Activated CD8-positive, alpha-beta T cell treated with anti-CD3 and anti-CD28 coated beads, Interleukin-2, amount 10 ng/mL, durations not matched to agents 7 days and 5 days (primary cell): ENCODE measurements at regions not wholly inside any gene's neighbourhood (a gene's known extent, or its start where the extent isn't known, plus 50 kb on each side); places are given as distances from the start of the nearest gene placed in this dataset.

Source experiments
- ATAC-seq: fragments of 150-1000 bp; cut with Tn5 transposase; one replicate; pipeline ENCODE4 v1.10.0; 2021; ENCODE audit warnings: moderate library complexity
- CTCF ChIA-PET: fragments of 350-600 bp; sonication (Branson Sonifier 250); formaldehyde crosslinking; loops from one replicate; lab custom pipeline; 2021; ENCODE audit warnings: antibody characterized with exemption; lab: Charles Lee
- POLR2A ChIA-PET: fragments of 350-600 bp; sonication (Branson Sonifier 250); formaldehyde crosslinking; loops from one replicate; lab custom pipeline; 2021; ENCODE audit warnings: antibody characterized with exemption; lab: Charles Lee
- DNase-seq: peaks from one replicate; pipeline ENCODE4 v3.0.0-alpha.2; 2020
- H3K27ac Mint-ChIP-seq: one replicate; pipeline ENCODE4 v1.8.0; 2021; ENCODE audit warnings: mild to moderate bottlenecking, mixed read lengths
- H3K27me3 Mint-ChIP-seq: one replicate; pipeline ENCODE4 v1.8.0; 2021; ENCODE audit warnings: low read depth, mixed read lengths
- H3K36me3 Mint-ChIP-seq: one replicate; pipeline ENCODE4 v1.8.0; 2021; ENCODE audit warnings: low read depth, mixed read lengths
- H3K4me1 Mint-ChIP-seq: one replicate; pipeline ENCODE4 v1.8.0; 2021; ENCODE audit warnings: low read depth, mixed read lengths
- H3K4me3 Mint-ChIP-seq: one replicate; pipeline ENCODE4 v1.8.0; 2021; ENCODE audit warnings: mild to moderate bottlenecking, mixed read lengths
- H3K9me3 Mint-ChIP-seq: one replicate; pipeline ENCODE4 v1.8.0; 2022; ENCODE audit warnings: mixed read lengths; ENCODE audit not compliant: insufficient read depth

DNA sequence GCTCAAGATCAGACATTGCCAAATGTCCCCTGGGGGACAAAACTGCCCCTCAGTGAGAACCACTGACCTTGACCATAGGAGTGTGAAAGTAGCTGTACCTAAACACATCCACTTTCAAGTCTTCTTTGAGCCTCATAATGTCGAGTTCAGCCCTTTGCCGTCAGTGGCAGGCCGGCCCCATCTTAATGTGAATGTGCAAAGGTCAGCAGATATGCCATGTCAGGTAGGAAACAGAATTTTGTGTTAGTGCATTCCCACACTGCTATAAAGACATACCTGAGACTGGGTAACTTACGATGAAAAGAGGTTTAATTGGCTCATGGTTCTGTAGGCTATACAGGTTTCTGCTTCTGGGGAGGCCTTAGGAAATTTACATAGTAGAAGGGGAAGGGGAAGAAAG is 95.1 kb upstream of the PIRT start:
- DNase-seq (no peak), ATAC-seq (no peak)
- no peaks in the 10 kb centered on the region for H3K9me3 Mint-ChIP-seq
- no peaks in the 10 kb centered on the region for H3K36me3 Mint-ChIP-seq
- CTCF ChIA-PET: no interaction called here
- no peak overlapping the region for H3K27ac Mint-ChIP-seq
- H3K4me3 Mint-ChIP-seq: no peak overlapping the region
- H3K4me1 Mint-ChIP-seq: no peaks in the 10 kb centered on the region
- no peaks in the 10 kb centered on the region for H3K27me3 Mint-ChIP-seq
- POLR2A ChIA-PET: no interaction called here

- no peak for DNase-seq
- no peaks in the 10 kb centered on the region for H3K27me3 Mint-ChIP-seq
- ChIA-PET POLR2A (no interaction called here), CTCF (no interaction called here)
- H3K4me3 Mint-ChIP-seq: no peak overlapping the region
- H3K27ac Mint-ChIP-seq: no peak overlapping the region
- H3K9me3 Mint-ChIP-seq: no peaks in the 10 kb centered on the region
- no peaks in the 10 kb centered on the region for H3K4me1 Mint-ChIP-seq
- H3K36me3 Mint-ChIP-seq: no peaks in the 10 kb centered on the region
- no peak for ATAC-seq
These were observed 93.2 kb upstream of the PIRT start for GRCh38 chr17:10931133-10931532.

DNA sequence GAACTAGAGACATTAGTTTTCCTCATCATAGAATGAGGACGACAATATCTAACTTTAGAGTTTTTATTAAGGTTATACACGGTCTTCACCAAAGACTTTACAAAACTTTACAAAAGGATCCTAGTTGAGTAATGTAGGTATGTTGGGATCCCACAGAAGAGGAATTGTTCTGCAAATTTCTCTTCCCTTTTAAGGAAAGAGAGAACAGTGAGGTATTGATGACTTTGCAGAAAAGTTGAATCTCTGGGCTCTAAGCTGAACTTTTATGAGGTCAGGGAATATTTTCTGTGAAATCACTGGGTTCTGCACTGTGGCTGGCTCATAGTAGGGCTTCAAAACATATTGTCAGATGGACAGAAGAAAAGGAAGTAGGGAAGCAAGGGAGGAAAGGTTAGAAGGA is 89.8 kb upstream of the PIRT start:
- ATAC-seq (no peak), DNase-seq (no peak)
- Mint-ChIP-seq H3K36me3 (no peaks in the 10 kb centered on the region), H3K4me3 (no peak overlapping the region), H3K9me3 (no peaks in the 10 kb centered on the region), H3K27ac (no peak overlapping the region), H3K27me3 (no peaks in the 10 kb centered on the region), H3K4me1 (no peaks in the 10 kb centered on the region)
- ChIA-PET CTCF (no interaction called here), POLR2A (no interaction called here)

DNA sequence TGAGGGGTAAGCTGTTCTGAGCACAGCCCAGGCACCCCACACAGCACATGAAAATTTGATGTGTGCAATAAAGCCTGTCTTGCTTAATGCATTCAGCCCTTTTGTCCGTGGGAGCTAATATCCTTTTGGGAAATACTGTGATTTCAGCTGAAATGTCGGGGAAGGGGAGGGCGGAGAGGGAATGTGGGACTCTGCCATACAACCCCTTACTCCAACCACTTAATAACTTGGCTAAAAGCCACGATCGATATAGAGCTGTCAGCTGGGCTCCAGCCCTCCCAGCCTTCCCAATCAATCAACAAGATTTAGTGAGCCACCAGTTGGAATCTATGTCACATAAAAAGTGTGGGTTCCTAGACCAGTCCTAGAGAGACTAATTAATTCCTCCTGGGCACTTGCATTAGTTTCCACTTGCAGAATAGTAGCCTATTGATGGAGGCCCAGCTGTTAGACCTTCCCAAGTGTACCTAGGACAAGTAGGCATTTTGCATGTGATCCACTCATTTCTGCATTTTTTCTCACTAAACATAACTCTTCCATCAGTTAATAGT is 82.7 kb upstream of the PIRT start:
- DNase-seq (no peak), ATAC-seq (no peak)
- H3K27ac Mint-ChIP-seq: no peak overlapping the region
- no peaks in the 10 kb centered on the region for H3K4me1 Mint-ChIP-seq
- H3K9me3 Mint-ChIP-seq: no peaks in the 10 kb centered on the region
- no peak overlapping the region for H3K4me3 Mint-ChIP-seq
- ChIA-PET POLR2A (no interaction called here), CTCF (no interaction called here)
- H3K36me3 Mint-ChIP-seq: no peaks in the 10 kb centered on the region
- no peaks in the 10 kb centered on the region for H3K27me3 Mint-ChIP-seq

DNA sequence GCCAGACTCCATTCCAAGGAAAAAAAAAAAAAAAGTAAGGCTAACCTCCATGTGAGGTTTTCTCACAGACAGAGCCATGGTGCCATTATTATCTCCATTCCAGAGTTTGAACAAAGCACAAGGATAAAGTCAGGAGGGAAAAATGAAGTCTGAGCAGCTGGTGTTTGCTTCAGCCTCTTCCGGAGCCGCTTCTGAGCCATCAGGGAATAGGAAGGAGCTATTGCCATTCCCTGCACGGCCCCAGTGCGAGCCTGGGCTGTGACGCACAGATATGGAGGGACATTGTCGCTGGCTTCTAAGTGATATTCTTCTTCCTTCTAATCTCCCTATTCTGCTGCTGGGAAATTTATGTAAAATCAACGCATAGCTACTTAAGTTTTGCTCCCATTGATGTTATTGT is 69.5 kb upstream of the PIRT start:
- ChIA-PET CTCF (interaction anchor here (0.8 kb wide), 1 partner anchor 32 kb away, joined by 3 read pairs; no protein-coding TSS in a partner anchor), POLR2A (no interaction called here)
- Mint-ChIP-seq H3K4me3 (no peak overlapping the region), H3K36me3 (no peaks in the 10 kb centered on the region), H3K9me3 (peaks cover 4% of the 10 kb centered on the region), H3K27ac (no peak overlapping the region), H3K27me3 (no peaks in the 10 kb centered on the region), H3K4me1 (no peaks in the 10 kb centered on the region)
- no peak for ATAC-seq
- DNase-seq: no peak

GRCh38 chr17:10899281-10899680 is 61.4 kb upstream of the PIRT start:
- no peaks in the 10 kb centered on the region for H3K9me3 Mint-ChIP-seq
- ChIA-PET POLR2A (no interaction called here), CTCF (interaction anchor here (1.5 kb wide), 1 partner anchor 24 kb away, joined by 4 read pairs; no protein-coding TSS in a partner anchor)
- H3K27me3 Mint-ChIP-seq: no peaks in the 10 kb centered on the region
- DNase-seq: no peak
- H3K4me3 Mint-ChIP-seq: no peak overlapping the region
- no peaks in the 10 kb centered on the region for H3K4me1 Mint-ChIP-seq
- H3K27ac Mint-ChIP-seq: no peak overlapping the region
- no peaks in the 10 kb centered on the region for H3K36me3 Mint-ChIP-seq
- ATAC-seq: no peak

DNA sequence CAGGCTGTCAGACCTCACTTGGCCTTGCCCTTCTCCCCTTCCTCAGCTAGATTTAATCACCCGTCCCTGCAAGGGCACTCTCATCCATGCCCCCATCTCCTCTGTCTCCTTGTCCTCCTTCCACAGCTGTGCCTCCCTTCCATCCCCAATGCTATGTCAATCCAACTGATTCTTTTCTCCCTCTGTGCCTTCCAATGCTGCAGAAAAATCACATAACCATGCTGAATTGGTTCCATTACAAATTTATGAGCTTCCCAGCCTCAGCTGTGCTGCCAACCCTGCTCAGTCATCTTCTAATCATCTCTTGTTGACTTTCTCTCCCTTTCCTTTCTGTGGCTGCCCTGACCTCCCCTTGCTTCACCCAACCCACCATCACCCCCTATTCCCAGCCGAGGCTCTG is 56.3 kb upstream of the PIRT start:
- DNase-seq (no peak), ATAC-seq (no peak)
- Mint-ChIP-seq H3K27ac (no peak overlapping the region), H3K36me3 (no peaks in the 10 kb centered on the region), H3K4me1 (no peaks in the 10 kb centered on the region), H3K27me3 (no peaks in the 10 kb centered on the region), H3K4me3 (no peak overlapping the region), H3K9me3 (no peaks in the 10 kb centered on the region)
- ChIA-PET POLR2A (no interaction called here), CTCF (no interaction called here)

DNA sequence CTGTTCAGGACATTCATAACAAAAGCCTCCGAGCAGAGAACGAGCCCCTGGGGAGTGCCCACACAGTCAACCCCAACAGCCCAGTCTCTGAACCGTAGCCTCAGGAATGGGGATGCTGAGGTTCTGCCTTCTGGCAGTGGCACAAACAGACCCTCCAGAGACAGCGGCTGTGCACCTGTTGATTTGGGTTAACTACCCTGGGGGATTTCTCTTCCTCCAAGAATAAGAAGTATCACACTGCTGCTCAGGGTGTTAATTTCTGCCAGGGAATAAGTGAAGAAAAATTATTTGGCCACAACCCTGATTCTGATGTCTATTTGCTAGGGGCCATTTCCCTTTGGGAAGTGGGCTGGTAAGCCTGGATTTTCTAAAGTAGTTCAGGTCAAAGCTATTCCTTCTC is 51.0 kb upstream of the PIRT start:
- H3K36me3 Mint-ChIP-seq: no peaks in the 10 kb centered on the region
- ChIA-PET CTCF (no interaction called here), POLR2A (no interaction called here)
- no peak overlapping the region for H3K27ac Mint-ChIP-seq
- ATAC-seq: no peak
- no peak for DNase-seq
- no peaks in the 10 kb centered on the region for H3K9me3 Mint-ChIP-seq
- H3K4me1 Mint-ChIP-seq: no peaks in the 10 kb centered on the region
- no peak overlapping the region for H3K4me3 Mint-ChIP-seq
- no peaks in the 10 kb centered on the region for H3K27me3 Mint-ChIP-seq
